ENCODE measurements at regions not wholly inside any gene's neighbourhood (a gene's known extent, or its start where the extent isn't known, plus 50 kb on each side); places are given as distances from the start of the nearest gene placed in this dataset.

DNA sequence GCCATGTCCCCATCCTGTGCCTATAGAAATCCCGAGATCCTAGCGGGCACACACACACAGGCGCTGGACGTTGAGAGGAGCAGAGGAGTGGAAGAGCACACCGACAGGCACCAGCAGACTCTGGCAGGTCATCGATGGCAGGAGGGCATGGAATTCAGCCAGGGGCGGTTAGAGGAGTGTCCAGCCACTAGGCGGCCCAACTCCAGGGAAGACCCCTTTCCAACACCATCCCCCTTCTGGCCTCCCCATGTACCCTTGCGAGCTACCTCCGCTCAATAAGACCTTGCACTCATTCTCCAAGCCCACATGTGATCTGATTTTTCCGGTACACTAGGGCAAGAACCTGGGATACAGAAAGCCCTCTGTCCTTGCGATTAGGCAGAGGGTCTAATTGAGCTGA lies 356.0 kb upstream of the DPP6 start:
- Histone ChIP-seq H2BK120ac (ENCODE audit: low read depth, low read length) (no peak overlapping the region), H3K79me1 (ENCODE audit: low read depth in 1 of 2, low read length in 2 of 2) (no peaks in the 10 kb centered on the region), H2AK5ac (ENCODE audit: low read depth, low read length) (no peak overlapping the region), H3K9ac (ENCODE audit: low read depth, low read length) (no peak overlapping the region), H3K27ac (ENCODE audit: insufficient read depth, low read length) (no peak overlapping the region), H4K91ac (ENCODE audit: insufficient read depth, low read depth, low read length) (no peak overlapping the region), H3K4me3 (ENCODE audit: insufficient read depth, low read depth, low read length) (no peak overlapping the region), H4K5ac (ENCODE audit: low read depth, low read length) (no peak overlapping the region), H3K18ac (ENCODE audit: low read depth, low read length) (no peak overlapping the region), H3K9me3 (ENCODE audit: control insufficient read depth, insufficient read depth, low read length) (peaks cover 20% of the 10 kb centered on the region), H3K27me3 (ENCODE audit: control insufficient read depth, insufficient read depth, low read length) (no peaks in the 10 kb centered on the region), H3K14ac (replicated peaks; ENCODE audit: low read depth, low read length) (no peak overlapping the region), H3K56ac (ENCODE audit: extremely low read depth, insufficient read depth, low read length) (no peak overlapping the region), H3K4me2 (ENCODE audit: low read depth, low read length) (no peak overlapping the region), H3K36me3 (ENCODE audit: control insufficient read depth, insufficient read depth, low read length) (no peaks in the 10 kb centered on the region), H2BK5ac (ENCODE audit: low read depth, low read length, poor library complexity, severe bottlenecking) (no peak overlapping the region), H3K4me1 (ENCODE audit: control insufficient read depth, insufficient read depth, low read length) (no peaks in the 10 kb centered on the region), H2AK9ac (replicated peaks; ENCODE audit: low read depth, low read length, poor library complexity) (no peak overlapping the region), H2AFZ (replicated peaks; ENCODE audit: low read length, poor library complexity) (no peak overlapping the region), H2BK15ac (ENCODE audit: low read depth, low read length) (no peak overlapping the region), H3K9me1 (ENCODE audit: insufficient read depth, low read length) (no peaks in the 10 kb centered on the region), H4K8ac (ENCODE audit: low read depth in 2 of 2, low read length in 2 of 2) (no peak overlapping the region), H4K20me1 (ENCODE audit: insufficient read depth, low read length) (no peaks in the 10 kb centered on the region), H3K23ac (ENCODE audit: low read depth, low read length) (no peak overlapping the region), H3K4ac (ENCODE audit: low read depth, low read length) (no peak overlapping the region), H2BK20ac (ENCODE audit: low read depth, low read length) (no peak overlapping the region)
- TF ChIP-seq, protein P1, sequence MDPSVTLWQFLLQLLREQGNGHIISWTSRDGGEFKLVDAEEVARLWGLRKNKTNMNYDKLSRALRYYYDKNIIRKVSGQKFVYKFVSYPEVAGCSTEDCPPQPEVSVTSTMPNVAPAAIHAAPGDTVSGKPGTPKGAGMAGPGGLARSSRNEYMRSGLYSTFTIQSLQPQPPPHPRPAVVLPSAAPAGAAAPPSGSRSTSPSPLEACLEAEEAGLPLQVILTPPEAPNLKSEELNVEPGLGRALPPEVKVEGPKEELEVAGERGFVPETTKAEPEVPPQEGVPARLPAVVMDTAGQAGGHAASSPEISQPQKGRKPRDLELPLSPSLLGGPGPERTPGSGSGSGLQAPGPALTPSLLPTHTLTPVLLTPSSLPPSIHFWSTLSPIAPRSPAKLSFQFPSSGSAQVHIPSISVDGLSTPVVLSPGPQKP (IDR thresholded peaks at IDR 0.05; ENCODE audit: borderline replicate concordance, low read depth, low read length), result no peak
- TF ChIP-seq SMC3 (IDR thresholded peaks at IDR 0.05; ENCODE audit: low read depth, low read length), result no peak
- no peak for TF ChIP-seq NFE2L2 (IDR thresholded peaks at IDR 0.05; ENCODE audit: low read depth, low read length)
- TF ChIP-seq, protein P2, sequence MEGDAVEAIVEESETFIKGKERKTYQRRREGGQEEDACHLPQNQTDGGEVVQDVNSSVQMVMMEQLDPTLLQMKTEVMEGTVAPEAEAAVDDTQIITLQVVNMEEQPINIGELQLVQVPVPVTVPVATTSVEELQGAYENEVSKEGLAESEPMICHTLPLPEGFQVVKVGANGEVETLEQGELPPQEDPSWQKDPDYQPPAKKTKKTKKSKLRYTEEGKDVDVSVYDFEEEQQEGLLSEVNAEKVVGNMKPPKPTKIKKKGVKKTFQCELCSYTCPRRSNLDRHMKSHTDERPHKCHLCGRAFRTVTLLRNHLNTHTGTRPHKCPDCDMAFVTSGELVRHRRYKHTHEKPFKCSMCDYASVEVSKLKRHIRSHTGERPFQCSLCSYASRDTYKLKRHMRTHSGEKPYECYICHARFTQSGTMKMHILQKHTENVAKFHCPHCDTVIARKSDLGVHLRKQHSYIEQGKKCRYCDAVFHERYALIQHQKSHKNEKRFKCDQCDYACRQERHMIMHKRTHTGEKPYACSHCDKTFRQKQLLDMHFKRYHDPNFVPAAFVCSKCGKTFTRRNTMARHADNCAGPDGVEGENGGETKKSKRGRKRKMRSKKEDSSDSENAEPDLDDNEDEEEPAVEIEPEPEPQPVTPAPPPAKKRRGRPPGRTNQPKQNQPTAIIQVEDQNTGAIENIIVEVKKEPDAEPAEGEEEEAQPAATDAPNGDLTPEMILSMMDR (conservative IDR thresholded peaks at IDR 0.05; ENCODE audit: low read depth, low read length), result no peak
- TF ChIP-seq MAFK (IDR thresholded peaks at IDR 0.05; ENCODE audit: low read depth, low read length), result no peak
- TF ChIP-seq RFX5 (IDR thresholded peaks at IDR 0.05; ENCODE audit: low read depth, low read length), result no peak
- TF ChIP-seq RAD21 (IDR thresholded peaks at IDR 0.05; ENCODE audit: low read length), result no peak
- no peak for TF ChIP-seq FOS (IDR thresholded peaks at IDR 0.05; ENCODE audit: low read depth, low read length)
- no peak for TF ChIP-seq POLR2A (IDR thresholded peaks at IDR 0.05; ENCODE audit: low read depth, low read length)
- TF ChIP-seq MXI1 (IDR thresholded peaks at IDR 0.05; ENCODE audit: borderline replicate concordance, low read depth, low read length), result no peak
- TF ChIP-seq, protein P3, sequence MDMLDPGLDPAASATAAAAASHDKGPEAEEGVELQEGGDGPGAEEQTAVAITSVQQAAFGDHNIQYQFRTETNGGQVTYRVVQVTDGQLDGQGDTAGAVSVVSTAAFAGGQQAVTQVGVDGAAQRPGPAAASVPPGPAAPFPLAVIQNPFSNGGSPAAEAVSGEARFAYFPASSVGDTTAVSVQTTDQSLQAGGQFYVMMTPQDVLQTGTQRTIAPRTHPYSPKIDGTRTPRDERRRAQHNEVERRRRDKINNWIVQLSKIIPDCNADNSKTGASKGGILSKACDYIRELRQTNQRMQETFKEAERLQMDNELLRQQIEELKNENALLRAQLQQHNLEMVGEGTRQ (IDR thresholded peaks at IDR 0.05; ENCODE audit: low read depth, low read length), result no peak
- TF ChIP-seq MAZ (IDR thresholded peaks at IDR 0.05; ENCODE audit: borderline replicate concordance, low read depth, low read length), result no peak
- no peak for TF ChIP-seq CHD1 (IDR thresholded peaks at IDR 0.05; ENCODE audit: low read depth, low read length)
- ATAC-seq (ENCODE audit: low read depth), result no peak
- in situ Hi-C loops (cut with MboI; ENCODE audit: low sequenced_read_pairs), result no loop called here
- ChIA-PET CTCF (no interaction called here), POLR2A (ENCODE audit: unreplicated experiment) (no interaction called here)
- intact Hi-C loops (cut with micrococcal nuclease), result no loop called here
- no peak for DNase-seq
- dilution Hi-C loops (cut with HindIII; ENCODE audit: low sequenced_read_pairs, unreplicated experiment), result no loop called here
- 85% methylated on average over 2 of the region's 12 CpGs; no CpG with 5 or more reads in 1 of the 2 experiments for WGBS, 2 experiments (ENCODE audit: extremely low coverage in 2 of 2, insufficient read length in 1 of 2)
- no TSS peak for BruUV-seq (replicated peaks)
